ENCODE measurements at regions not wholly inside any gene's neighbourhood (a gene's known extent, or its start where the extent isn't known, plus 50 kb on each side); places are given as distances from the start of the nearest gene placed in this dataset.
A peak's percentile ranks its signal among the peaks of the same experiment; 100 is the strongest.

- Histone ChIP-seq H3K36me3 (ENCODE audit: insufficient read depth, low read length) (no peaks in the 10 kb centered on the region), H3K4me2 (ENCODE audit: insufficient read depth, low read length) (no peak overlapping the region), H3K79me2 (ENCODE audit: insufficient read depth, low read length) (no peaks in the 10 kb centered on the region), H3K27ac (ENCODE audit: low read length) (no peak overlapping the region), H3K27me3 (ENCODE audit: insufficient read depth, low read length, poor library complexity) (no peaks in the 10 kb centered on the region), H3K4me1 (ENCODE audit: insufficient read depth, low read length) (no peaks in the 10 kb centered on the region), H4K20me1 (ENCODE audit: insufficient read depth, low read length) (no peaks in the 10 kb centered on the region), H3K9ac (ENCODE audit: low read depth, low read length) (no peak overlapping the region), H2AFZ (ENCODE audit: low read depth, low read length) (no peak overlapping the region), H3K4me3 (ENCODE audit: low read depth in 1 of 2, low read length in 2 of 2) (no peak overlapping the region), H3K9me3 (ENCODE audit: insufficient read depth, low read length, severe bottlenecking) (no peaks in the 10 kb centered on the region)
- TF ChIP-seq EZH2 (IDR thresholded peaks at IDR 0.05; ENCODE audit: borderline replicate concordance, low read depth, low read length, severe bottlenecking) (no peak), CTCF (IDR thresholded peaks at IDR 0.05; ENCODE audit: borderline replicate concordance, extremely low read depth, low read length, poor library complexity, severe bottlenecking) (no peak)
- ATAC-seq (ENCODE audit: insufficient read depth, low read depth): peak; percentile 24; the same call in 1 of the 3 replicates
- no peak for DNase-seq
Measured at GRCh38 chr21:28444557-28444956, 548.1 kb downstream of the LTN1 start.

- no peak overlapping the region for H2AFZ ChIP-seq (ENCODE audit: low read depth, low read length)
- no peak overlapping the region for H3K9ac ChIP-seq (ENCODE audit: low read depth, low read length)
- H3K79me2 ChIP-seq (ENCODE audit: insufficient read depth, low read length): no peaks in the 10 kb centered on the region
- H3K36me3 ChIP-seq (ENCODE audit: insufficient read depth, low read length): no peaks in the 10 kb centered on the region
- ATAC-seq (ENCODE audit: insufficient read depth, low read depth) (no peak), DNase-seq (no peak)
- H3K4me2 ChIP-seq (ENCODE audit: insufficient read depth, low read length): no peak overlapping the region
- H3K27ac ChIP-seq (ENCODE audit: low read length): no peak overlapping the region
- no peak overlapping the region for H3K4me3 ChIP-seq (ENCODE audit: low read depth in 1 of 2, low read length in 2 of 2)
- H4K20me1 ChIP-seq (ENCODE audit: insufficient read depth, low read length): no peaks in the 10 kb centered on the region
- no peaks in the 10 kb centered on the region for H3K9me3 ChIP-seq (ENCODE audit: insufficient read depth, low read length, severe bottlenecking)
- H3K27me3 ChIP-seq (ENCODE audit: insufficient read depth, low read length, poor library complexity): no peaks in the 10 kb centered on the region
- no peaks in the 10 kb centered on the region for H3K4me1 ChIP-seq (ENCODE audit: insufficient read depth, low read length)
- TF ChIP-seq CTCF (IDR thresholded peaks at IDR 0.05; ENCODE audit: borderline replicate concordance, extremely low read depth, low read length, poor library complexity, severe bottlenecking) (no peak), EZH2 (IDR thresholded peaks at IDR 0.05; ENCODE audit: borderline replicate concordance, low read depth, low read length, severe bottlenecking) (no peak)
Measured at GRCh38 chr21:28444111-28444510, 548.6 kb downstream of the LTN1 start.

- no peak overlapping the region for H2AFZ ChIP-seq (ENCODE audit: low read depth, low read length)
- no peak for DNase-seq
- H3K4me1 ChIP-seq (ENCODE audit: insufficient read depth, low read length): no peaks in the 10 kb centered on the region
- H3K9ac ChIP-seq (ENCODE audit: low read depth, low read length): no peak overlapping the region
- no peak for TF ChIP-seq CTCF (IDR thresholded peaks at IDR 0.05; ENCODE audit: borderline replicate concordance, extremely low read depth, low read length, poor library complexity, severe bottlenecking)
- no peak for TF ChIP-seq EZH2 (IDR thresholded peaks at IDR 0.05; ENCODE audit: borderline replicate concordance, low read depth, low read length, severe bottlenecking)
- H3K79me2 ChIP-seq (ENCODE audit: insufficient read depth, low read length): no peaks in the 10 kb centered on the region
- H3K9me3 ChIP-seq (ENCODE audit: insufficient read depth, low read length, severe bottlenecking): no peaks in the 10 kb centered on the region
- no peaks in the 10 kb centered on the region for H3K27me3 ChIP-seq (ENCODE audit: insufficient read depth, low read length, poor library complexity)
- H3K36me3 ChIP-seq (ENCODE audit: insufficient read depth, low read length): no peaks in the 10 kb centered on the region
- peak; percentile 29; the same call in 1 of the 3 replicates for ATAC-seq (ENCODE audit: insufficient read depth, low read depth)
- H3K4me2 ChIP-seq (ENCODE audit: insufficient read depth, low read length): no peak overlapping the region
- H3K27ac ChIP-seq (ENCODE audit: low read length): no peak overlapping the region
- no peaks in the 10 kb centered on the region for H4K20me1 ChIP-seq (ENCODE audit: insufficient read depth, low read length)
- H3K4me3 ChIP-seq (ENCODE audit: low read depth in 1 of 2, low read length in 2 of 2): no peak overlapping the region
Measured at GRCh38 chr21:28442624-28443023, 550.1 kb downstream of the LTN1 start.

- no peaks in the 10 kb centered on the region for H4K20me1 ChIP-seq (ENCODE audit: insufficient read depth, low read length)
- no peak overlapping the region for H3K4me2 ChIP-seq (ENCODE audit: insufficient read depth, low read length)
- H3K4me1 ChIP-seq (ENCODE audit: insufficient read depth, low read length): no peaks in the 10 kb centered on the region
- TF ChIP-seq CTCF (IDR thresholded peaks at IDR 0.05; ENCODE audit: borderline replicate concordance, extremely low read depth, low read length, poor library complexity, severe bottlenecking): no peak
- TF ChIP-seq EZH2 (IDR thresholded peaks at IDR 0.05; ENCODE audit: borderline replicate concordance, low read depth, low read length, severe bottlenecking): no peak
- H3K9me3 ChIP-seq (ENCODE audit: insufficient read depth, low read length, severe bottlenecking): no peaks in the 10 kb centered on the region
- no peak overlapping the region for H3K9ac ChIP-seq (ENCODE audit: low read depth, low read length)
- H3K36me3 ChIP-seq (ENCODE audit: insufficient read depth, low read length): no peaks in the 10 kb centered on the region
- DNase-seq: no peak
- H2AFZ ChIP-seq (ENCODE audit: low read depth, low read length): no peak overlapping the region
- peak; percentile 69; the same call in 2 of the 3 replicates for ATAC-seq (ENCODE audit: insufficient read depth, low read depth)
- no peak overlapping the region for H3K27ac ChIP-seq (ENCODE audit: low read length)
- H3K4me3 ChIP-seq (ENCODE audit: low read depth in 1 of 2, low read length in 2 of 2): no peak overlapping the region
- H3K27me3 ChIP-seq (ENCODE audit: insufficient read depth, low read length, poor library complexity): no peaks in the 10 kb centered on the region
- H3K79me2 ChIP-seq (ENCODE audit: insufficient read depth, low read length): no peaks in the 10 kb centered on the region
Measured at GRCh38 chr21:28442085-28442484, 550.6 kb downstream of the LTN1 start.
